Heart right ventricle (tissue), 16 donors: ENCODE measurements at regions not wholly inside any gene's neighbourhood (a gene's known extent, or its start where the extent isn't known, plus 50 kb on each side); places are given as distances from the start of the nearest gene placed in this dataset.

Experiments
- ATAC-seq, 8 donors: fragments of 200-7000 bp; cut with Tn5 transposase; one replicate each; pipeline ENCODE4 v1.9.1; 2020; ENCODE audit warnings: mild to moderate bottlenecking in 8 of 8, moderate library complexity in 8 of 8, moderate number of reproducible peaks in 1 of 8
- DNase-seq, 2 donors: peaks; one replicate each; pipeline ENCODE4 v3.0.0-alpha.2; 2020
- H3K27ac ChIP-seq, 10 donors: fragments of 200-600 bp; sonication (generic) in 2 of 10; one replicate each; pipeline versions ENCODE4 v1.5.0 to v1.8.0; 2020 to 2022; ENCODE audit warnings: mild to moderate bottlenecking in 3 of 10
- H3K27me3 ChIP-seq, 7 donors: fragments of 200-600 bp; one replicate each; pipeline ENCODE4 v1.8.0; 2021 to 2022; ENCODE audit warnings: mild to moderate bottlenecking in 2 of 7
- H3K36me3 ChIP-seq, 9 donors: fragments of 200-600 bp; sonication (generic) in 1 of 9; one replicate each; pipeline versions ENCODE4 v1.5.0 to v1.8.0; 2020 to 2022; ENCODE audit warnings: mild to moderate bottlenecking in 2 of 9
- H3K4me1 ChIP-seq, 9 donors: fragments of 200-600 bp; sonication (generic) in 1 of 9; one replicate each; pipeline versions ENCODE4 v1.5.0 to v1.8.0; 2020 to 2022; ENCODE audit warnings: mild to moderate bottlenecking in 4 of 9
- H3K4me3 ChIP-seq, 10 donors: fragments of 200-600 bp; sonication (generic) in 2 of 10; one replicate each; pipeline versions ENCODE4 v1.5.0 to v1.8.0; 2020 to 2022; ENCODE audit warnings: mild to moderate bottlenecking in 7 of 10, moderate library complexity in 2 of 10
- H3K9me3 ChIP-seq, 11 donors: fragments of 200-600 bp in 10 of 11; sonication (generic) in 2 of 11; one replicate each; pipeline versions ENCODE4 v1.5.0 to v1.8.0; 2013 to 2022; ENCODE audit warnings: mild to moderate bottlenecking in 2 of 11, control low read depth in 1 of 11, moderate library complexity in 1 of 11
- WGBS, 2 donors: extraction: QIAGEN DNeasy Blood & Tissue Kit; methylation state at CpG; one replicate each; pipeline ENCODE4 v1.1.7; 2013; ENCODE audit warnings: inconsistent platforms in 1 of 2; 5-methylcytosine and 5-hydroxymethylcytosine counted together
- intact Hi-C, 10 donors: fragments of 100-400 bp; cut with DNase I; formaldehyde crosslinking; loops; one replicate each; pipeline versions ENCODE4 v1.11.1 to v1.14.2; 2022
- TF ChIP-seq, protein P1 (sequence below), 9 donors: fragments of 200-600 bp; sonication (generic) in 2 of 9; IDR thresholded peaks; one replicate each; pipeline versions ENCODE4 v1.5.0 to v1.8.0; 2021 to 2022; ENCODE audit warnings: antibody characterized with exemption in 9 of 9, mild to moderate bottlenecking in 5 of 9, moderate library complexity in 1 of 9
- donor health status: Arrhythmogenic right ventricular cardiomyopathy.
- donor health status: ischemic (EF 13 %, LVEDD 7.1; RV severe dilation, severe dysfunction).
- donor health status: healthy with polysubstance abuse.
- donor health status: DM: no; HTN: yes; CAD: no.
- donor health status: DM: no; HTN: no; CAD: no.
- donor health status: ischemic (EF 25% LVEDD 6.9; RV normal size, moderate dysfunction).
- donor health status: ischemic (EF 25% LVEDD 5.7; RV mildly dilated, moderate dysfunction).
- donor health status: healthy.
- donor health status: DM: yes; HTN: yes; CAD: no.
- donor health status: Ischemic cardiomyopathy.
- donor health status: ischemic (EF 35%, LVEDD 5.7; RV mildly dilated, moderate dysfunction).
- donor health status: nonischemic (EF 11% LVEDD 7.7; RV severe dilation, severe dysfunction).
- donor health status: DM: yes; HTN: yes; CAD: no.
- donor health status: PGD.
- donor health status: ischemic (EF 29% LVEDD 5.4; RV normal size, mild dysfunction).
- donor health status: nonischemic (EF 23%, LVEDD 6.1; RV moderate dilation, normal function).

DNA sequence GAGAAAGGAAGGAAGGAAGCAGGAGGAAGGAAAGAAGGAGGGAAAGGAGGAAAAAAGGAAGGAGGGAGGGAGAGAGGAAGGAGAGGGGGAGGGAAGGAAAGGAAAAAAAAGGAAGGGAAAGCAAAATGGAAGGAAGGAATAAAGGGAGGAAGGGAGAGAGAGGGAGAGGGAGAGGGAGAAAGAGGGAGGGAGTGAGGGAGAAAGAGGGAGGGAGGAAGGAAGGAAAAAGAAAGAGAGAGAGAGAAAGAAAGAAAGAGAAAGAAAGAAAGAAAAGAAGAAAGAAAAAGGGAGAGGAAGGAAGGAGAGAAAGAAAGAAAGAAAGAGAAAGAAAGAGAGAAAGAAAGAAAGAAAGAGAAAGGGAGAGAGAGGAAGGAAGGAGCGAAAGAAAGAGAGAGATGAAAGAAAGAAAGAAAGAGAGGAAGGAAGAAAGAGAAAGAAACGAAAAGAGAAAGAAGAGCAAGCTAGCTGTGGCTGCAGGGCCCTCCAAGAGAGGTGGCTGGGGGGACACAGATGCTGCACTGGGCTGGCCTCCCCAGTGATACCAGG, 472.4 kb upstream of the MGMT start:
- 83 to 88% methylated on average over 2 of the region's 2 CpGs for WGBS, 2 donors
- no peaks in the 10 kb centered on the region for H3K36me3 ChIP-seq
- DNase-seq (no peak), ATAC-seq (no peak)
- no peak overlapping the region for H3K4me3 ChIP-seq
- H3K27me3 ChIP-seq, result peaks cover 0 to 14% (median 4%) of the 10 kb centered on the region in 7 donors
- H3K9me3 ChIP-seq, result no peaks in the 10 kb centered on the region
- intact Hi-C loops, result no loop called here
- no peak overlapping the region for H3K27ac ChIP-seq
- H3K4me1 ChIP-seq, result no peaks in the 10 kb centered on the region
- TF ChIP-seq, protein P1, sequence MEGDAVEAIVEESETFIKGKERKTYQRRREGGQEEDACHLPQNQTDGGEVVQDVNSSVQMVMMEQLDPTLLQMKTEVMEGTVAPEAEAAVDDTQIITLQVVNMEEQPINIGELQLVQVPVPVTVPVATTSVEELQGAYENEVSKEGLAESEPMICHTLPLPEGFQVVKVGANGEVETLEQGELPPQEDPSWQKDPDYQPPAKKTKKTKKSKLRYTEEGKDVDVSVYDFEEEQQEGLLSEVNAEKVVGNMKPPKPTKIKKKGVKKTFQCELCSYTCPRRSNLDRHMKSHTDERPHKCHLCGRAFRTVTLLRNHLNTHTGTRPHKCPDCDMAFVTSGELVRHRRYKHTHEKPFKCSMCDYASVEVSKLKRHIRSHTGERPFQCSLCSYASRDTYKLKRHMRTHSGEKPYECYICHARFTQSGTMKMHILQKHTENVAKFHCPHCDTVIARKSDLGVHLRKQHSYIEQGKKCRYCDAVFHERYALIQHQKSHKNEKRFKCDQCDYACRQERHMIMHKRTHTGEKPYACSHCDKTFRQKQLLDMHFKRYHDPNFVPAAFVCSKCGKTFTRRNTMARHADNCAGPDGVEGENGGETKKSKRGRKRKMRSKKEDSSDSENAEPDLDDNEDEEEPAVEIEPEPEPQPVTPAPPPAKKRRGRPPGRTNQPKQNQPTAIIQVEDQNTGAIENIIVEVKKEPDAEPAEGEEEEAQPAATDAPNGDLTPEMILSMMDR (IDR thresholded peaks at IDR 0.05), result no peak

GRCh38 chr10:128995676-128996075, 471.4 kb upstream of the MGMT start:
- no peak for ATAC-seq
- no peaks in the 10 kb centered on the region for H3K9me3 ChIP-seq
- no peak for DNase-seq
- intact Hi-C loops, result no loop called here
- TF ChIP-seq, protein P1 (IDR thresholded peaks at IDR 0.05), result no peak
- no peak overlapping the region for H3K27ac ChIP-seq
- H3K36me3 ChIP-seq, result no peaks in the 10 kb centered on the region
- 89 to 92% methylated on average over 2 of the region's 2 CpGs for WGBS, 2 donors
- H3K27me3 ChIP-seq, result peaks cover 0 to 10% (median 4%) of the 10 kb centered on the region in 7 donors
- no peaks in the 10 kb centered on the region for H3K4me1 ChIP-seq
- H3K4me3 ChIP-seq, result no peak overlapping the region

GRCh38 chr10:128996092-128996491, 470.9 kb upstream of the MGMT start:
- no peaks in the 10 kb centered on the region for H3K36me3 ChIP-seq
- no peak for ATAC-seq
- H3K9me3 ChIP-seq, result no peaks in the 10 kb centered on the region
- H3K4me1 ChIP-seq, result no peaks in the 10 kb centered on the region
- H3K27me3 ChIP-seq, result peaks cover 0 to 8% (median 3%) of the 10 kb centered on the region in 7 donors
- 90 to 92% methylated on average over 8 of the region's 8 CpGs for WGBS, 2 donors
- no peak overlapping the region for H3K27ac ChIP-seq
- TF ChIP-seq, protein P1 (IDR thresholded peaks at IDR 0.05), result no peak
- H3K4me3 ChIP-seq, result no peak overlapping the region
- DNase-seq, result no peak
- intact Hi-C loops, result no loop called here

- peaks cover 0 to 4% (median 0%) of the 10 kb centered on the region in 7 donors for H3K27me3 ChIP-seq
- no peak overlapping the region for H3K27ac ChIP-seq
- no peak for DNase-seq
- no peaks in the 10 kb centered on the region for H3K36me3 ChIP-seq
- no peak overlapping the region for H3K4me3 ChIP-seq
- no peaks in the 10 kb centered on the region for H3K9me3 ChIP-seq
- ATAC-seq, result no peak
- 79 to 84% methylated on average over 10 of the region's 10 CpGs for WGBS, 2 donors
- no peaks in the 10 kb centered on the region for H3K4me1 ChIP-seq
- TF ChIP-seq, protein P1 (IDR thresholded peaks at IDR 0.05), result no peak
- intact Hi-C loops, result no loop called here
Measured at GRCh38 chr10:128998101-128998805, 468.8 kb upstream of the MGMT start.
